K562 (cell line): ENCODE measurements at regions not wholly inside any gene's neighbourhood (a gene's known extent, or its start where the extent isn't known, plus 50 kb on each side); places are given as distances from the start of the nearest gene placed in this dataset.

Experiments
- ATAC-seq: fragments of 200-7000 bp; cut with Tn5 transposase; 3 replicates; pipeline ENCODE4 v1.9.1; 2020; ENCODE audit warnings: moderate library complexity
- BruUV-seq: library from RNA; stranded (reverse); fragments of 400-500 nt; replicated peaks from 2 replicates; lab custom pipeline; 2021; lab: Mats Ljungman, UMichigan
- CTCF ChIA-PET: fragments of 300-600 bp; formaldehyde crosslinking; extraction: SDS; loops from one replicate; lab custom pipeline; 2021; ENCODE audit warnings: low intra/inter-chr PET ratio; lab: Yijun Ruan, JAX
- POLR2A ChIA-PET: fragments of 300-600, 350-650 bp; sonication (Branson Sonifier 250); formaldehyde crosslinking; extraction: SDS; loops from one replicate; lab custom pipeline; 2021; ENCODE audit warnings: antibody characterized with exemption, inconsistent platforms; lab: Yijun Ruan, JAX
- DNase-seq, 4 experiments: peaks; one replicate each; pipeline versions ENCODE4 v3.0.0 to v3.0.0-alpha.2; 2011 to 2018; ENCODE audit warnings: low spot score in 3 of 4, mixed read lengths in 3 of 4; ENCODE audit errors: extremely low read depth in 1 of 4
- FAIRE-seq: peaks from 2 replicates; lab custom pipeline; 2011; peaks lifted over from hg19 to GRCh38; lab: Jason Lieb, UNC
- H2AFZ ChIP-seq: 2 replicates; pipeline ENCODE4 v1.6.0; 2011; ENCODE audit warnings: low read depth, low read length, control low read depth, inconsistent platforms
- H3K27ac ChIP-seq: fragments of 200-600 bp; 3 replicates; pipeline ENCODE4 v1.8.0; 2011; ENCODE audit warnings: low read depth, mild to moderate bottlenecking, control low read depth, inconsistent platforms, low read length, moderate library complexity, mixed read lengths; ENCODE audit errors: extremely low read depth
- H3K27me3 ChIP-seq, 2 experiments: fragments of 300-600 bp in 1 of 2; 2 replicates in 1 of 2; 3 replicates in 1 of 2; pipeline versions ENCODE4 v1.6.0 to v1.8.0; 2011; ENCODE audit warnings: inconsistent platforms in 2 of 2, low read length in 2 of 2, mild to moderate bottlenecking in 1 of 2, mixed read lengths in 1 of 2, moderate library complexity in 1 of 2; ENCODE audit not compliant: control insufficient read depth in 2 of 2, insufficient read depth in 2 of 2
- H3K36me3 ChIP-seq: fragments of 300-600 bp; 3 replicates; pipeline ENCODE4 v1.8.0; 2011; ENCODE audit warnings: mild to moderate bottlenecking, low read length, inconsistent platforms; ENCODE audit not compliant: control insufficient read depth, insufficient read depth
- H3K4me1 ChIP-seq, 2 experiments: fragments of 200-600 bp in 1 of 2; replicated peaks in 1 of 2; 2 replicates in 1 of 2; 3 replicates in 1 of 2; pipeline versions ENCODE4 v1.5.1 to v1.8.0; 2011; ENCODE audit warnings: inconsistent platforms in 2 of 2, low read length in 2 of 2, mild to moderate bottlenecking in 1 of 2, mixed read lengths in 1 of 2, moderate library complexity in 1 of 2; ENCODE audit not compliant: control insufficient read depth in 2 of 2, insufficient read depth in 2 of 2
- H3K4me2 ChIP-seq: 2 replicates; pipeline ENCODE4 v1.6.1; 2011; ENCODE audit warnings: low read length, control low read depth, inconsistent platforms, mixed read lengths; ENCODE audit not compliant: insufficient read depth
- H3K4me3 ChIP-seq: fragments of 200-600 bp; sonication (generic), shearing (Covaris generic); 2 replicates; pipeline ENCODE4 v1.5.1; 2016; ENCODE audit warnings: control low read depth, inconsistent platforms
- H3K79me2 ChIP-seq: fragments of 200-600 bp; 3 replicates; pipeline ENCODE4 v1.8.0; 2011; ENCODE audit warnings: low read length, inconsistent platforms; ENCODE audit not compliant: control insufficient read depth, insufficient read depth
- H3K9ac ChIP-seq, 2 experiments: 2 replicates each; pipeline versions ENCODE4 v1.6.0 to v1.6.1; 2011; ENCODE audit warnings: low read depth in 2 of 2, low read length in 2 of 2, control low read depth in 1 of 2, inconsistent platforms in 1 of 2, mild to moderate bottlenecking in 1 of 2, mixed read lengths in 1 of 2; ENCODE audit not compliant: insufficient read depth in 1 of 2
- H3K9me1 ChIP-seq: one replicate; pipeline ENCODE4 v1.6.0; 2011; ENCODE audit warnings: inconsistent platforms, mild to moderate bottlenecking, low read length, moderate library complexity; ENCODE audit not compliant: control insufficient read depth, insufficient read depth
- H3K9me3 ChIP-seq: replicated peaks from 2 replicates; pipeline ENCODE4 v1.5.1; 2011; ENCODE audit warnings: low read depth, low read length, inconsistent platforms; ENCODE audit not compliant: control insufficient read depth, insufficient read depth
- H4K20me1 ChIP-seq: replicated peaks from 2 replicates; pipeline ENCODE4 v1.6.1; 2011; ENCODE audit warnings: low read length, inconsistent platforms, mixed read lengths; ENCODE audit not compliant: control insufficient read depth, insufficient read depth
- CBFA2T2 ChIP-seq: fragments of 450-650 bp; conservative IDR thresholded peaks from 2 replicates; pipeline ENCODE4 v1.6.1; 2017; ENCODE audit warnings: mild to moderate bottlenecking
- CXXC5 ChIP-seq: fragments of 250-450 bp; sonication (Bioruptor Pico); IDR thresholded peaks from 2 replicates; pipeline ENCODE4 v1.8.0; 2022; ENCODE audit warnings: inconsistent platforms, mild to moderate bottlenecking, moderate library complexity
- ILF3 ChIP-seq: fragments of 450-650 bp; IDR thresholded peaks from 2 replicates; pipeline ENCODE4 v1.6.1; 2018; ENCODE audit warnings: antibody characterized with exemption, mild to moderate bottlenecking, moderate library complexity, borderline replicate concordance
- PHF20 ChIP-seq: fragments of 450-650 bp; IDR thresholded peaks from 2 replicates; pipeline ENCODE4 v1.6.1; 2018; ENCODE audit not compliant: partially characterized antibody
- PRDM10 ChIP-seq: fragments of 450-650 bp; IDR thresholded peaks from 2 replicates; pipeline ENCODE4 v1.6.1; 2018; ENCODE audit not compliant: partially characterized antibody
- ZNF507 ChIP-seq: conservative IDR thresholded peaks from 2 replicates; pipeline ENCODE4 v1.6.1; 2017; ENCODE audit warnings: missing genetic modification characterization, missing compliant biosample characterization
- in situ Hi-C: fragments of 300-500 bp; cut with MboI; formaldehyde crosslinking; loops from 4 replicates; pipeline ENCODE4 v1.15.0; 2018; ENCODE audit warnings: inconsistent platforms, mixed read lengths
- intact Hi-C: fragments of 100-400 bp; cut with micrococcal nuclease; formaldehyde crosslinking; loops from 2 replicates; pipeline ENCODE4 v1.14.2; 2022

- H3K27ac ChIP-seq = no peak overlapping the region
- no peak overlapping the region for H2AFZ ChIP-seq
- peaks cover 0 to 7% of the 10 kb centered on the region in 2 experiments; a peak in 2 of 5 replicates for H3K4me1 ChIP-seq
- DNase-seq (no peak), ATAC-seq (no peak), FAIRE-seq (no peak)
- in situ Hi-C loops (loop anchor here (10.0 kb wide), 1 partner anchor 1185 kb away; no protein-coding TSS in a partner anchor), intact Hi-C loops (loop anchor here (10.0 kb wide), 1 partner anchor 185 kb away; no protein-coding TSS in a partner anchor)
- H3K27me3 ChIP-seq = no peaks in the 10 kb centered on the region
- TF ChIP-seq CXXC5 (CRISPR knock-in tag) (no peak), CBFA2T2 (no peak), ILF3 (no peak), ZNF507 (tag) (no peak), PRDM10 (peak; percentile 17), PHF20 (no peak)
- H3K4me3 ChIP-seq = no peak overlapping the region
- H3K79me2 ChIP-seq = no peaks in the 10 kb centered on the region
- no TSS peak for BruUV-seq
- no peaks in the 10 kb centered on the region for H3K9me1 ChIP-seq
- no peak overlapping the region for H3K4me2 ChIP-seq
- H3K36me3 ChIP-seq = no peaks in the 10 kb centered on the region; the same call in 2 of the 3 replicates
- CTCF ChIA-PET = no interaction called here
- no peak overlapping the region for H3K9ac ChIP-seq
- H4K20me1 ChIP-seq = no peaks in the 10 kb centered on the region
- no peaks in the 10 kb centered on the region; the same call in 1 of the 2 replicates for H3K9me3 ChIP-seq
- POLR2A ChIA-PET = interaction anchor here (0.6 to 0.8 kb wide), 2 partner anchors 10 to 70 kb away, joined by 3 to 4 read pairs; no protein-coding TSS in a partner anchor
Observed at GRCh38 chr7:7109934-7110333, 72.4 kb upstream of the C1GALT1 start.
